GM23338 (cell line): ENCODE measurements at regions not wholly inside any gene's neighbourhood (a gene's known extent, or its start where the extent isn't known, plus 50 kb on each side); places are given as distances from the start of the nearest gene placed in this dataset.
"Not testable (repeated sequence)": the region's sequence is repeated elsewhere in the genome, so short reads cannot be mapped to it uniquely, and the experiment has no call there.

ENCODE experiments used
- ATAC-seq: fragments of 200-7000 bp; cut with Tn5 transposase; 3 replicates; pipeline ENCODE4 v1.9.1; 2020
- DNase-seq: peaks from one replicate; pipeline ENCODE4 v3.0.0-alpha.2; 2015; ENCODE audit warnings: low spot score
- H2AFZ ChIP-seq: fragments of 200-600 bp; sonication (generic); 2 replicates; pipeline ENCODE4 v1.8.0; 2016; ENCODE audit warnings: antibody characterized with exemption, mild to moderate bottlenecking, moderate library complexity
- H3F3A ChIP-seq: fragments of 200-600 bp; sonication (generic); replicated peaks from 2 replicates; pipeline ENCODE4 v1.8.0; 2017; ENCODE audit warnings: antibody characterized with exemption, mixed run types, low read depth
- H3K27ac ChIP-seq: fragments of 200-600 bp; sonication (generic); 2 replicates; pipeline ENCODE4 v1.6.1; 2016; ENCODE audit warnings: low read depth
- H3K27me3 ChIP-seq: fragments of 200-600 bp; sonication (generic); 2 replicates; pipeline ENCODE4 v1.8.0; 2016; ENCODE audit warnings: mild to moderate bottlenecking, mixed run types, moderate library complexity; ENCODE audit not compliant: insufficient read depth
- H3K36me3 ChIP-seq: fragments of 200-600 bp; sonication (generic); 2 replicates; pipeline ENCODE4 v1.8.0; 2016; ENCODE audit warnings: mild to moderate bottlenecking; ENCODE audit not compliant: insufficient read depth
- H3K4me1 ChIP-seq: fragments of 200-600 bp; sonication (generic); 2 replicates; pipeline ENCODE4 v1.8.0; 2016; ENCODE audit warnings: mild to moderate bottlenecking, moderate library complexity; ENCODE audit not compliant: insufficient read depth
- H3K4me2 ChIP-seq: fragments of 200-600 bp; sonication (generic); 2 replicates; pipeline ENCODE4 v1.7.1; 2017; ENCODE audit warnings: mixed run types
- H3K4me3 ChIP-seq: fragments of 200-600 bp; sonication (generic); 2 replicates; pipeline ENCODE4 v1.6.1; 2016; ENCODE audit warnings: mixed run types
- H3K79me2 ChIP-seq: fragments of 200-600 bp; sonication (generic); replicated peaks from 2 replicates; pipeline ENCODE4 v1.8.0; 2017; ENCODE audit warnings: mild to moderate bottlenecking; ENCODE audit not compliant: insufficient read depth
- H3K9me2 ChIP-seq: fragments of 200-600 bp; sonication (generic); 2 replicates; pipeline ENCODE4 v1.8.0; 2017; ENCODE audit not compliant: insufficient read depth
- H4K20me1 ChIP-seq: fragments of 200-600 bp; sonication (generic); replicated peaks from 2 replicates; pipeline ENCODE4 v1.8.0; 2017; ENCODE audit warnings: mild to moderate bottlenecking; ENCODE audit not compliant: insufficient read depth
- H3K27ac Mint-ChIP-seq: 2 replicates; pipeline ENCODE4 v1.8.0; 2020; ENCODE audit warnings: inconsistent platforms, mild to moderate bottlenecking, moderate library complexity, mixed read lengths
- H3K27me3 Mint-ChIP-seq: 3 replicates; pipeline ENCODE4 v1.8.0; 2022; ENCODE audit warnings: low read depth, mild to moderate bottlenecking, moderate library complexity, mixed read lengths, inconsistent platforms; ENCODE audit not compliant: insufficient read depth, poor library complexity
- H3K36me3 Mint-ChIP-seq: 3 replicates; pipeline ENCODE4 v1.8.0; 2021; ENCODE audit warnings: low read depth, mild to moderate bottlenecking, inconsistent platforms, moderate library complexity, mixed read lengths
- H3K4me1 Mint-ChIP-seq: 3 replicates; pipeline ENCODE4 v1.8.0; 2020; ENCODE audit warnings: mild to moderate bottlenecking, inconsistent platforms, mixed read lengths
- H3K4me3 Mint-ChIP-seq: 3 replicates; pipeline ENCODE4 v1.8.0; 2021; ENCODE audit warnings: moderate library complexity, mild to moderate bottlenecking, inconsistent platforms, mixed read lengths
- H3K9me3 Mint-ChIP-seq: 3 replicates; pipeline ENCODE4 v1.8.0; 2020; ENCODE audit warnings: moderate library complexity, mild to moderate bottlenecking, inconsistent platforms, mixed read lengths
- EZH2 ChIP-seq: fragments of 200-600 bp; sonication (generic); IDR thresholded peaks from one replicate; pipeline ENCODE4 v1.8.0; 2017; ENCODE audit warnings: antibody characterized with exemption, mild to moderate bottlenecking, low read depth; ENCODE audit not compliant: unreplicated experiment
- EZH2phosphoT487 ChIP-seq: fragments of 200-600 bp; sonication (generic); IDR thresholded peaks from one replicate; pipeline ENCODE4 v1.8.1; 2018; ENCODE audit warnings: antibody characterized with exemption; ENCODE audit not compliant: unreplicated experiment
- JUNB ChIP-seq: IDR thresholded peaks from one replicate; pipeline ENCODE4 v1.6.1; 2016; ENCODE audit warnings: antibody characterized with exemption; ENCODE audit not compliant: unreplicated experiment
- NANOG ChIP-seq: IDR thresholded peaks from 2 replicates; pipeline ENCODE4 v1.6.1; 2016; ENCODE audit warnings: antibody characterized with exemption, borderline replicate concordance
- POLR2AphosphoS5 ChIP-seq: IDR thresholded peaks from 2 replicates; pipeline ENCODE4 v1.6.1; 2016; ENCODE audit warnings: antibody characterized with exemption, low read depth
- STAT1 ChIP-seq: IDR thresholded peaks from one replicate; pipeline ENCODE4 v1.6.1; 2016; ENCODE audit warnings: antibody characterized with exemption; ENCODE audit not compliant: unreplicated experiment
- ZNF114 ChIP-seq: fragments of 250-450 bp; sonication (Bioruptor Pico); IDR thresholded peaks from 2 replicates; pipeline ENCODE4 v1.5.0; 2020; ENCODE audit warnings: mild to moderate bottlenecking, moderate library complexity
- ZNF331 ChIP-seq: fragments of 250-450 bp; sonication (Bioruptor Pico); IDR thresholded peaks from 2 replicates; pipeline ENCODE4 v1.5.0; 2020; ENCODE audit warnings: low read depth, mild to moderate bottlenecking, moderate library complexity
- TF ChIP-seq, protein P1 (sequence below): IDR thresholded peaks from 2 replicates; pipeline ENCODE4 v1.6.1; 2016; ENCODE audit warnings: antibody characterized with exemption
- TF ChIP-seq, protein P2 (sequence below), 2 experiments: fragments of 200-600 bp in 1 of 2; sonication (generic) in 1 of 2; conservative IDR thresholded peaks; 2 replicates each; pipeline versions ENCODE4 v1.5.1 to v1.6.1; 2016 to 2017; ENCODE audit warnings: antibody characterized with exemption in 2 of 2, low read depth in 2 of 2, mild to moderate bottlenecking in 2 of 2, moderate library complexity in 1 of 2
- TF ChIP-seq, protein P3 (sequence below): IDR thresholded peaks from one replicate; pipeline ENCODE4 v1.6.1; 2018; ENCODE audit warnings: antibody characterized with exemption; ENCODE audit not compliant: unreplicated experiment

DNA sequence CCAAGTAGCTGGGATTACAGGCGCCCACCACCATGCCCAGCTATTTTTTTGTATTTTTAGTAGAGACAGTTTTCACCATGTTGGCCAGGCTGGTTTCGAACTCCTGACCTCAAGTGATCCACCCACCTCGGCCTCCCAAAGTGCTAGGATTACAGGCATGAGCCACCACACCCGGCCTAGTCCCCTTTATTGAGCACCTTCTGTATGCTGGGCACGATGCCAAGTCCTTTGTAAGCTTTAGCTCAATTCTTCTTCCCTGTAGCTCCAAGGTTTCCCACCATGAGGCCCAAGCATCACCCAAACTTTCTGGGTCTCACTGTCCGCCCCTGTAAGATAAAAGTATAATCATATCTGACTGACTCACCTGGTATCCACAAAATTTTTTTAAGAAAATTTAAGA, 196.6 kb upstream of the LINGO1 start:
- H3K36me3 Mint-ChIP-seq, H3K4me1 Mint-ChIP-seq, H2AFZ ChIP-seq, H3K9me3 Mint-ChIP-seq, H3K4me2 ChIP-seq, ATAC-seq, H3K4me1 ChIP-seq, H3K27ac Mint-ChIP-seq, H3K4me3 Mint-ChIP-seq, H3K9me2 ChIP-seq, H3K27ac ChIP-seq, H3F3A ChIP-seq, H3K79me2 ChIP-seq, H3K27me3 Mint-ChIP-seq, H3K36me3 ChIP-seq, H3K27me3 ChIP-seq, DNase-seq, H4K20me1 ChIP-seq, H3K4me3 ChIP-seq: not testable (repeated sequence)

DNA sequence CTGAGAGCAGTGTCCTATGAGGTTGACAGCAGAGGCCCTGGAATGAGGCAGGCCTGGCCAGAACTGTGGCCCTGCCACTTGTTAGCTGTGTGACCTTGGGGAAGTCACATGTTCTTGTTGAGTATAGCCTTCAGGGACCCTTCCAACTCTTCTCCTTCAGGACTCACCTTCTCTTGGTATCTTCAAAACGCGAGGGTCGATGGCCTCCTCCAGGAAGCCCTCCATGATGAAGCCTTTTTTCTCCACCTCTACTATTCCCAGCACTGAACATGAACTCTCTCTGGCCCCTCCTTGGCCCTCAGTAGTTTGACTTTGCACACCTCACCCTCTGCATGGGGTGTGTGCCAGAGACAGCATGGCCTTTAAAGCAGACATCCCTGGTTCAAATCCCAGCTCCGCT, 195.1 kb upstream of the LINGO1 start:
- H3K9me3 Mint-ChIP-seq: no peaks in the 10 kb centered on the region
- H2AFZ ChIP-seq: no peak overlapping the region
- H3K27me3 ChIP-seq: no peaks in the 10 kb centered on the region
- no peak overlapping the region for H3K4me3 ChIP-seq
- H3K4me3 Mint-ChIP-seq: no peak overlapping the region
- no peaks in the 10 kb centered on the region for H3K36me3 Mint-ChIP-seq
- ATAC-seq (no peak), DNase-seq (no peak)
- H3K36me3 ChIP-seq: no peaks in the 10 kb centered on the region
- H3K27ac ChIP-seq: no peak overlapping the region
- no peaks in the 10 kb centered on the region for H3K9me2 ChIP-seq
- H3K4me2 ChIP-seq: no peak overlapping the region
- H4K20me1 ChIP-seq: no peaks in the 10 kb centered on the region
- H3K79me2 ChIP-seq: no peaks in the 10 kb centered on the region
- H3F3A ChIP-seq: no peaks in the 10 kb centered on the region
- H3K4me1 ChIP-seq: no peaks in the 10 kb centered on the region
- H3K27ac Mint-ChIP-seq: no peak overlapping the region
- H3K4me1 Mint-ChIP-seq: 0 out of 3 replicates have a peak, but pooled peaks cover 5% of the 10 kb centered on the region
- peaks cover 8% of the 10 kb centered on the region for H3K27me3 Mint-ChIP-seq
- TF ChIP-seq, protein P1, sequence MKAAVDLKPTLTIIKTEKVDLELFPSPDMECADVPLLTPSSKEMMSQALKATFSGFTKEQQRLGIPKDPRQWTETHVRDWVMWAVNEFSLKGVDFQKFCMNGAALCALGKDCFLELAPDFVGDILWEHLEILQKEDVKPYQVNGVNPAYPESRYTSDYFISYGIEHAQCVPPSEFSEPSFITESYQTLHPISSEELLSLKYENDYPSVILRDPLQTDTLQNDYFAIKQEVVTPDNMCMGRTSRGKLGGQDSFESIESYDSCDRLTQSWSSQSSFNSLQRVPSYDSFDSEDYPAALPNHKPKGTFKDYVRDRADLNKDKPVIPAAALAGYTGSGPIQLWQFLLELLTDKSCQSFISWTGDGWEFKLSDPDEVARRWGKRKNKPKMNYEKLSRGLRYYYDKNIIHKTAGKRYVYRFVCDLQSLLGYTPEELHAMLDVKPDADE: no peak
- TF ChIP-seq, protein P2, sequence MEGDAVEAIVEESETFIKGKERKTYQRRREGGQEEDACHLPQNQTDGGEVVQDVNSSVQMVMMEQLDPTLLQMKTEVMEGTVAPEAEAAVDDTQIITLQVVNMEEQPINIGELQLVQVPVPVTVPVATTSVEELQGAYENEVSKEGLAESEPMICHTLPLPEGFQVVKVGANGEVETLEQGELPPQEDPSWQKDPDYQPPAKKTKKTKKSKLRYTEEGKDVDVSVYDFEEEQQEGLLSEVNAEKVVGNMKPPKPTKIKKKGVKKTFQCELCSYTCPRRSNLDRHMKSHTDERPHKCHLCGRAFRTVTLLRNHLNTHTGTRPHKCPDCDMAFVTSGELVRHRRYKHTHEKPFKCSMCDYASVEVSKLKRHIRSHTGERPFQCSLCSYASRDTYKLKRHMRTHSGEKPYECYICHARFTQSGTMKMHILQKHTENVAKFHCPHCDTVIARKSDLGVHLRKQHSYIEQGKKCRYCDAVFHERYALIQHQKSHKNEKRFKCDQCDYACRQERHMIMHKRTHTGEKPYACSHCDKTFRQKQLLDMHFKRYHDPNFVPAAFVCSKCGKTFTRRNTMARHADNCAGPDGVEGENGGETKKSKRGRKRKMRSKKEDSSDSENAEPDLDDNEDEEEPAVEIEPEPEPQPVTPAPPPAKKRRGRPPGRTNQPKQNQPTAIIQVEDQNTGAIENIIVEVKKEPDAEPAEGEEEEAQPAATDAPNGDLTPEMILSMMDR (conservative IDR thresholded peaks at IDR 0.05; ENCODE audit: low read depth in 2 of 2): no peak
- TF ChIP-seq POLR2AphosphoS5: no peak
- no peak for TF ChIP-seq JUNB
- TF ChIP-seq EZH2: no peak
- TF ChIP-seq STAT1: no peak
- no peak for TF ChIP-seq ZNF331 (CRISPR knock-in tag)
- TF ChIP-seq ZNF114: no peak
- no peak for TF ChIP-seq NANOG
- TF ChIP-seq, protein P3, sequence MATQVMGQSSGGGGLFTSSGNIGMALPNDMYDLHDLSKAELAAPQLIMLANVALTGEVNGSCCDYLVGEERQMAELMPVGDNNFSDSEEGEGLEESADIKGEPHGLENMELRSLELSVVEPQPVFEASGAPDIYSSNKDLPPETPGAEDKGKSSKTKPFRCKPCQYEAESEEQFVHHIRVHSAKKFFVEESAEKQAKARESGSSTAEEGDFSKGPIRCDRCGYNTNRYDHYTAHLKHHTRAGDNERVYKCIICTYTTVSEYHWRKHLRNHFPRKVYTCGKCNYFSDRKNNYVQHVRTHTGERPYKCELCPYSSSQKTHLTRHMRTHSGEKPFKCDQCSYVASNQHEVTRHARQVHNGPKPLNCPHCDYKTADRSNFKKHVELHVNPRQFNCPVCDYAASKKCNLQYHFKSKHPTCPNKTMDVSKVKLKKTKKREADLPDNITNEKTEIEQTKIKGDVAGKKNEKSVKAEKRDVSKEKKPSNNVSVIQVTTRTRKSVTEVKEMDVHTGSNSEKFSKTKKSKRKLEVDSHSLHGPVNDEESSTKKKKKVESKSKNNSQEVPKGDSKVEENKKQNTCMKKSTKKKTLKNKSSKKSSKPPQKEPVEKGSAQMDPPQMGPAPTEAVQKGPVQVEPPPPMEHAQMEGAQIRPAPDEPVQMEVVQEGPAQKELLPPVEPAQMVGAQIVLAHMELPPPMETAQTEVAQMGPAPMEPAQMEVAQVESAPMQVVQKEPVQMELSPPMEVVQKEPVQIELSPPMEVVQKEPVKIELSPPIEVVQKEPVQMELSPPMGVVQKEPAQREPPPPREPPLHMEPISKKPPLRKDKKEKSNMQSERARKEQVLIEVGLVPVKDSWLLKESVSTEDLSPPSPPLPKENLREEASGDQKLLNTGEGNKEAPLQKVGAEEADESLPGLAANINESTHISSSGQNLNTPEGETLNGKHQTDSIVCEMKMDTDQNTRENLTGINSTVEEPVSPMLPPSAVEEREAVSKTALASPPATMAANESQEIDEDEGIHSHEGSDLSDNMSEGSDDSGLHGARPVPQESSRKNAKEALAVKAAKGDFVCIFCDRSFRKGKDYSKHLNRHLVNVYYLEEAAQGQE: no peak
- TF ChIP-seq EZH2phosphoT487: no peak
